GM12892 (cell line): ENCODE measurements at regions not wholly inside any gene's neighbourhood (a gene's known extent, or its start where the extent isn't known, plus 50 kb on each side); places are given as distances from the start of the nearest gene placed in this dataset.

Source experiments
- POLR2A ChIP-seq: IDR thresholded peaks from 2 replicates; pipeline ENCODE4 v1.6.1; 2011; ENCODE audit warnings: low read depth, low read length, control low read depth
- POLR2AphosphoS5 ChIP-seq: IDR thresholded peaks from 2 replicates; pipeline ENCODE4 v1.6.1; 2011; ENCODE audit warnings: low read depth, low read length, control low read depth
- TAF1 ChIP-seq: IDR thresholded peaks from 2 replicates; pipeline ENCODE4 v1.6.1; 2011; ENCODE audit warnings: low read depth, mild to moderate bottlenecking, control low read depth, low read length, borderline replicate concordance

GRCh38 chr17:51374209-51374608, 113.9 kb downstream of the UTP18 start:
- no peak for TF ChIP-seq TAF1
- TF ChIP-seq POLR2A, result no peak
- no peak for TF ChIP-seq POLR2AphosphoS5
